NCI-H2029 (cell line): ENCODE measurements at regions not wholly inside any gene's neighbourhood (a gene's known extent, or its start where the extent isn't known, plus 50 kb on each side); places are given as distances from the start of the nearest gene placed in this dataset.
"Not testable (repeated sequence)": the region's sequence is repeated elsewhere in the genome, so short reads cannot be mapped to it uniquely, and the experiment has no call there.

Source experiments
- DNase-seq: peaks from one replicate; lab custom pipeline; 2025; lab: John Stamatoyannopoulos, UW

DNA sequence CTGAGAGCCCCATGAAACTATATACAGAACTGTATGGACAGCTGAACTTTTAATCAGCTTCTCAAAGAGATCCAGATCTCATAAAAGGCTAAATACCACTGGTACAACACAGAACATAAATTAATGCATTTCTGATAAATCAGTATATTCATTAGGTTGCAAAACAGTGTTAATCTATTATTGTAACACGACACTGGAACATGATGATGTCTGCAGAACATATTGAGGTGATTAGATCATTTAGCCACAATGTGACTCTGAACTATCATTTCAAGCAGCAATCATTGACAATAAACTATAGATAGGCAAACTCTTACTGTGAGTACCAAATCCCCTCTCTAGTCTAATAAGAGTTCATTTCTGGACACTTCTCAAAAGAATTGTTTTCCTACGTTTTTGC lies 50.3 kb downstream of the GASK1B start:
- no peak for DNase-seq

DNA sequence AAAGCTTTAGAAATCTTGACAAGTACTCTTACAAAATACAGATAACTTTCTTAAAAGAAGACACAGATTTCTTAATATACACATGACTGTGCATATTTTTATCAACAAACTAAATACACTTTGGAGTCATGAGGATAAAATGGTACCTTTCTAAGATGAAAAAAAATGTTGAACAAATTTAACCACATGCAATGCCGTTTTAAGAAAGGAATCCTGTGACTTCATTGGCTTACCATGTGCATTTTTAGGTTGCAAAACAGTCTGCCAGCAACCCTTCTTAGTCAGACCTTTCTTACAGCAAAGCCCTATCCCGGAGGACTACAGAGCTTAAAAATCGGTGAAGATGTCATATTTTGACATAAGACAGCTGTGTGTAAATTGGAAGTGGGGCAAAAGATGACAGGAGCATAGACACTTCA lies 51.7 kb downstream of the GASK1B start:
- no peak for DNase-seq

DNA sequence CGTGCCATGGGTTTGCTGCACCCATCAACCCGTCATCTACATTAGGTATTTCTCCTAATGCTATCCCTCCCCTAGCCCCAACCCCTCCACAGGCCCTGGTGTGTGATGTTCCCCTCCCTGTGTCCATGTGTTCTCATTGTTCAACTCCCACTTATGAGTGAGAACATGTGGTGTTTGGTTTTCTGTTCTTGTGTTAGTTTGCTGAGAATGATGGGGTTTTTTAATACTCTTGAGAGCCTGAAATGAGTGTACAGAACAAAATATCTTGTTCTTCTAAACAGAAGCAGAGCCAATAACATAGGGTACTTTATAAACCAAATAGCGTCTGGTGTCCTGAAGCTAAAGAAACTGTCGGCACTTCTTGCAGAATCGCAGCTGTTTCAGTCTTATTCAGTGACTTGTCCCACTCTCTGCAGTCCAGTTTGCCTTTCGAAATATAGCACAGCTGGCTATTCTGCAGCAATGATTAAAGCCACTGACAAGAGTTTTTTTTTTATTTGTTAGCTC lies 52.1 kb downstream of the GASK1B start:
- not testable (repeated sequence) for DNase-seq

DNA sequence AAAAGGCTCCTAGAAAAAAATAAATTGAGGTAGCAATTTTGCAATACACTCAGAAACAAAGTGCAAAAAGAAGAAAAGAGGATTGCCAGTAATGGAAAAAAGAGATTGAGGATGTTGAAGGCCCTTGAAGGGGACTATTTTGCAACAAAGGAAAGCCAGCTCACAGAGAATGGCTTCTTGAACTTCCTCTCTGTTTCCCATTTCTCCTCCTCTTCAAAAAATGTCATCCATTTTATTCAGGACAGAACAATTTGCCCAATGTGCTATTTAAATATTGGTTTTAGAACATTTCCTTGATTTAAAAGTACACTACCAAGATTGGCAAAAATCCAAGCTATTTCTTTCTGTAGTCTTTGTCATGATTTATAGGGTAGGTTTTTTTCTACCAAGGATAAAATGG lies 60.2 kb downstream of the GASK1B start:
- DNase-seq = no peak

DNA sequence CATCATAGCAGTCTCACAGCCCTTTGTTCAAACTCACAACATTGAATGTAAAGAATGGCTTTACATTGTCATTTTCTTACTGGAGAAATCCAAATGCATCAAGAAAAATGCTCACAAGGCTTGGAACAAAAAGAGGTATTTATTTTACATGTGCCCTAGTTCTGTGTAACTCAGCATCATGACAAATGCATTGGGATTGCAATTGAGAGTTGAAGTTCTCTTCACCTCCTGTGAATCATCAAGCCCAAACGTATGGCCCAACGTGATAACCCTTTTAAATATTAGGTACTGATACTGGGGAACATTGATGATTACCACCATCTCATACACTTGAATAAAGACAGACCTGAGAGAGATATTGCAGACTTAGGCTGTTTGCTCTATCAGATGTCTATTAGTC lies 61.6 kb downstream of the GASK1B start:
- no peak for DNase-seq

DNA sequence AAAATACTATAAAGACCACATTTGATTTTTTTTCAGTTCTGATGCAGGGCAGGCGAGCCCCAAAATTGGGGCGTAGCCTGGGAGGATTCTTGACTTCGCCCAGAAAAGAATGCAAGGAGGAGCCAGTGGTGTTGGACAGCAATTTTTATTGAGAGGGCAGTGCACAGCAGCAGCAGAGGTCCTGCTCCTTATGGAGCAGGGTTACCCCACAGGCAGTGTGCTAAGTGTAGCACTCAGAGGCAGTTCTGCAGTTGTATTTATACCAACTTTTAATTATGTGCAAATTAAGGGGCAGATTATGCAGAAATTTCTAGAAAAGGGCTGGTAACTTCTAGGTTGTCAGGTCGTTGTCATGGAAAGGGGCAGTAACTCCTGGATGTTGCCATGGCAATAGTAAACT lies 69.9 kb downstream of the GASK1B start:
- no peak for DNase-seq

- DNase-seq = no peak
Observed at GRCh38 chr4:158099686-158100085, 73.1 kb downstream of the GASK1B start.

- no peak for DNase-seq
Observed at GRCh38 chr4:158098802-158099201, 74.0 kb downstream of the GASK1B start.

DNA sequence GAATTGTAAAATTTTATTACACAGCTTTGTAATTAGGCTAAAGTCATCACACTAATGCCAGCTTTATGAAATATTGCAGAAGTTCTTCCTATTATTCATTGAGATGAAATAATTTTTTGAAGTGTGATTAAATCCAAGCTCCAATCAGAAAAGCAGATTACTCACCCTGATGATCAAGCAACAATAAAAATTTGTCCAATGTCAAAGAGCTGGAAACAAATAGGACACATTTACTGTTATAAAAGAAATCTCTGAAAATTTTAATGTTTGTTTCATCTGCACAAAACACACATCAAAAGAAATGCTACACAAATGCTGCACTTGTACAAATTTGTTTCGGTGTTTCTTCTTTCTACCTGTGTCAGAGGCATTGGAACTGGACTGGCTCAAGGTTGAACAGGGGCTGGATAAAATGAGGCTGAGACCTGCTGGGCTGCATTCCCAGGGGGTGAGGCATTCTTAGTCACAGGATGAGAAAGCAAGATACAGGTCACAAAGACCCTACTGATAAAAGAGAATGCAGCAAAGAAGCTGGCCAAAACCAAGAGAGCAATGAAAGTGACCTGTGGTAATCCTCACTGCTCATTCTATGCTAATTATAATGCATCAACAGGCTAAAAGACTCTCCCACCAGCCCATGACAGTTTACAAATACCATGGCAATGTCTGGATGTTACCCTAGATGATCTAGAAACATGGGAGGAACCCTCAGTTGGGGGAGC lies 78.3 kb downstream of the GASK1B start:
- no peak for DNase-seq

DNA sequence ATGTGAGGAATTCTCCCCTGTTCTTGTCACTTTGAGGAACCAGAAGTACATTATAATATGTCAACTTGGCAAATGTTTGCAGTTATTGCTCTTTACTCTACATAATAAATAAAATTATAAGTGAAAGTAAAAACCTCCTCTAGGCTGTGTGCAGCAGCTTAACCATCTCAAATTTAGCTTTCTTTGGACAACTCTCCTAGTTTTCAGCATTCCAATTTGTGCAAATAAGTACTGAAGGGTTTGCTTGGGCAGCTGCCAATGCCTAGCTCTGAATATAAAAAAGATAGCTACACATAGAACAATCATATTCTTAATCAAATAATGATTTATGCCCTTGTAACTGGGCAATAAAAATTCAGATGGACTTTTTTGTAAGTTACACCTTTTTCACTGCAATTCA lies 82.5 kb downstream of the GASK1B start:
- DNase-seq = no peak

DNA sequence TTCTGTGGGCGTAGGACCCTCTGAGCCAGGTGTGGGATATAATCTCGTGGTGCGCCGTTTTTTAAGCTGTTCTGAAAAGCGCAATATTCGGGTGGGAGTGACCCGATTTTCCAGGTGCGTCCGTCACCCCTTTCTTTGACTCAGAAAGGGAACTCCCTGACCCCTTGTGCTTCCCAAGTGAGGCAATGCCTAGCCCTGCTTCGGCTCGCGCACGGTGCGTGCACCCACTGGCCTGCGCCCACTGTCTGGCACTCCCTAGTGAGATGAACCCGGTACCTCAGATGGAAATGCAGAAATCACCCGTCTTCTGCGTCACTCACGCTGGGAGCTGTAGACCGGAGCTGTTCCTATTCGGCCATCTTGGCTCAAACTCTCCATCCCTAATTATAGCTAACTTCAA lies 82.9 kb downstream of the GASK1B start:
- not testable (repeated sequence) for DNase-seq

DNA sequence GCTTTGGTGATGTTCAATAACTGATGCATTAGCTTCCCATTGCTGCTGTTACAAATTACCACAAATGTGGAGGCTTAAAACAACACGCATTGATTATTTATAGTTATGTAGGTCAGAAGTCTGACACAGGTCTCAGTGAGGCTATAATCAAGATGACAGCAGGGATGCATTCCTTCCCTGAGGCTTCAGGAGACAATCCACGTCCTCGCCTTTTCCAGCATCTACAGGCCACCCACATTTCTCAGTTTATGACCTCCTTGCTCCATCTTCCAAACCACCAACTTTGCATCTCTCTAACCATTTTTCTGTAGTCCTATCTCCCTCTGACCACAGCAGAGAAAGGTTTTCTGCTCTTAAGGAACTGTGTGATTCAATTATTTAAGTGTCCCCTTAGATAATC lies 92.5 kb downstream of the GASK1B start:
- DNase-seq = no peak

- DNase-seq = no peak
Observed at GRCh38 chr4:158079661-158080060, 93.2 kb downstream of the GASK1B start.

- DNase-seq = no peak
Observed at GRCh38 chr4:158077835-158078234, 95.0 kb downstream of the GASK1B start.

- DNase-seq = no peak
Observed at GRCh38 chr4:158074851-158075250, 98.0 kb downstream of the GASK1B start.

GRCh38 chr4:158071931-158072330 lies 100.9 kb downstream of the GASK1B start:
- no peak for DNase-seq

GRCh38 chr4:158068068-158068467 lies 104.8 kb downstream of the GASK1B start:
- no peak for DNase-seq

DNA sequence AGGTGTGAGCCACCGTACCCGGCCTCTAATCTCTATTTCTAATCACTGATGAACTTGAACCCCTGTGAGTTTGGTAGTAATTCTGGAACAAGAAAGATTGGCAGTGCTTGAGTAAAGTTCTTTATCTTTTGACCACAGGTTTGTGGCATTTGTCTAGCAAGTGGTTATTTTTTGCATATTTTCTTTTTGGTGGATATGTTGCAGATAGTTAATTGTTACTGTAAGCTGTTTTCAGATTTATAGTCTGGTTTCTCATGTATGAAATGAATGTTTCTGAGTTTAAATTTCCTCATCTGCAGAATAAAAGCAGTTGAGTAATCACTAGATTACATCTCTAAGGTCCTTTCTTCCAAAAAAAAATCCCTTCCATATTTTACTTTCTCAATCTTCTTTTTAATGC lies 105.2 kb downstream of the GASK1B start:
- no peak for DNase-seq

DNA sequence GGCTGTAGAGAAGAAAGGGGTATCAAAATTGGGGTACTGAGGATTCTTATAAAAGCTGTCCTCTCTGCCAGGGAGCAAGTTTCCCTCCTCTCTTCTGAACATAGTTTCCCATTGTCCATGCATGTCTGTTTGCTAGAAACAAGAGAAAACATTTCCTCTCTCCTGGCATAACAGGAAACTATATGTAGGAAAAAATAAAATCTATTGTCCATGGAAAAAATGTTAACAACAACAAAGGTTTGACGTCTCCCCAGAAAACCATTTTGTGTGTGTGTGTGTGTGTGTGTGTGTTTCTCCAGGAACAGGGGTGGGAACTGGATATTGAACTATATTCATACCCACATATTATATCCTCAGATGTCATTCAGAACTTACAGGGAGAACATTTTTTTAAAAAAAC lies 107.2 kb downstream of the GASK1B start:
- no peak for DNase-seq

GRCh38 chr4:158065176-158065575 lies 107.6 kb downstream of the GASK1B start:
- no peak for DNase-seq

DNA sequence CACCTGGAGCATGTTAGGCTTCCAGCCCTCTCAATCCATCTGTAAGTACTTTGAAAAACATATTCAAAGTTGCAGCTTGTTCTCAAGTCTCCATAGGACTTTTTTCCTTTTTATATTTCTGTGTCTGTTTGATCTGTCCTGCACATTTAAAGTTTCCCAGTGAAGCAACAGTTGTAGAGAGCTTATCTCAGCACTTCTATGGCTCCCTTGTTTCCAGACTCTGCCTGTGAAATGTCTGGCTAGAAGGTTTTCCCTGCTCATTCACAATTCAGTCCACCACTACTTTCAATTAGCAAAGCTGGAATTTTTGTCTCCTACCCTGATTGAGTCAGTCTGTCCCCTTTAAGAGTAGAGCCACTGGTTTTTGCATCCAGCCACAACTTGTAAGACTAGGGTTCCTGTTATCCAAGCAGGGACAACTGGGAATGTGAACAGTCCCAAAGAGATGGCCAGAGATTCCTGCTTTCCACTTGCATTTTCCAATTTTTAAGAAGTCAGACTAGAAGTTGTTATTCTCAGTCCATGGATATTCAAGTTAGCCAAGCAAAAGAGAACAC lies 116.1 kb downstream of the GASK1B start:
- no peak for DNase-seq

DNA sequence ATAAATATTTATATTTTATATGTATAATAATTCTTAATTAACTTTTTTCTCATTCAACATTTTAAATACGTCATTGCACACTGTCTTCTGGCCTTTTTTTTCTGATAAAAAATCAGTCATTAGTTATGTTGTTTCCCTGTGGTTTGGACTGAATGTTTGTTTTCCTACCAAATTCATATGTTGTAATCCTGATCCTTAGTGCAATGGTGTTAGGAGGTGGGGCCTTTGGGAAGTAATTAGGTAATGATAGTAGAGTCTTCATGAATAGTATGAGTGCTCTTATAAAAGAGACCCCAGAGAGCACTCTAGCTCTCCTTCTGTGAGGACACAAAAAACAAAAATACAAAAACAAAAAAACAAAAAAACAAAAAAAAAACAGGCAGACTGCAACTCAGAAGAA lies 117.2 kb downstream of the GASK1B start:
- no peak for DNase-seq

GRCh38 chr4:158053801-158054200 lies 119.0 kb downstream of the GASK1B start:
- DNase-seq = no peak

- no peak for DNase-seq
Observed at GRCh38 chr4:158053086-158053485, 119.7 kb downstream of the GASK1B start.
